Testis (tissue), 2 donors: ENCODE measurements at regions not wholly inside any gene's neighbourhood (a gene's known extent, or its start where the extent isn't known, plus 50 kb on each side); places are given as distances from the start of the nearest gene placed in this dataset.

Experiments used
- DNase-seq: peaks from one replicate; pipeline ENCODE4 v3.0.0-alpha.2; 2019
- H3K27ac ChIP-seq, 2 donors: fragments of 200-600 bp; sonication (generic); one replicate each; pipeline ENCODE4 v1.5.1; 2019
- H3K27me3 ChIP-seq: fragments of 200-600 bp; sonication (generic); one replicate; pipeline ENCODE4 v1.5.1; 2019
- H3K36me3 ChIP-seq: fragments of 200-600 bp; sonication (generic); one replicate; pipeline ENCODE4 v1.5.1; 2017; ENCODE audit warnings: low read depth; ENCODE audit errors: missing control alignments
- H3K4me1 ChIP-seq: fragments of 200-600 bp; sonication (generic); one replicate; pipeline ENCODE4 v1.5.1; 2019
- H3K4me3 ChIP-seq, 2 donors: fragments of 200-600 bp; sonication (generic); one replicate each; pipeline ENCODE4 v1.5.1; 2017 to 2019
- H3K9me3 ChIP-seq: fragments of 200-600 bp; sonication (generic); one replicate; pipeline ENCODE4 v1.5.1; 2017
- POLR2A ChIP-seq: fragments of 450-650 bp; IDR thresholded peaks from one replicate; pipeline ENCODE4 v1.6.1; 2017; ENCODE audit warnings: antibody characterized with exemption, mild to moderate bottlenecking, moderate library complexity
- WGBS, 2 donors: methylation state at CpG; one replicate each; pipeline ENCODE4 v1.1.5; 2018; 5-methylcytosine and 5-hydroxymethylcytosine counted together
- intact Hi-C: fragments of 100-400 bp; cut with DNase I; formaldehyde crosslinking; loops from one replicate; pipeline ENCODE4 v1.15.1; 2023; ENCODE audit warnings: low total_unique reads
- TF ChIP-seq, protein P1 (sequence below), 3 experiments: fragments of 450-650 bp in 2 of 3; fragments of 200-600 bp in 1 of 3; sonication (generic) in 1 of 3; IDR thresholded peaks; one replicate each; pipeline ENCODE4 v1.5.1; 2016 to 2019; ENCODE audit warnings: antibody characterized with exemption in 3 of 3, mild to moderate bottlenecking in 2 of 3, moderate library complexity in 1 of 3

DNA sequence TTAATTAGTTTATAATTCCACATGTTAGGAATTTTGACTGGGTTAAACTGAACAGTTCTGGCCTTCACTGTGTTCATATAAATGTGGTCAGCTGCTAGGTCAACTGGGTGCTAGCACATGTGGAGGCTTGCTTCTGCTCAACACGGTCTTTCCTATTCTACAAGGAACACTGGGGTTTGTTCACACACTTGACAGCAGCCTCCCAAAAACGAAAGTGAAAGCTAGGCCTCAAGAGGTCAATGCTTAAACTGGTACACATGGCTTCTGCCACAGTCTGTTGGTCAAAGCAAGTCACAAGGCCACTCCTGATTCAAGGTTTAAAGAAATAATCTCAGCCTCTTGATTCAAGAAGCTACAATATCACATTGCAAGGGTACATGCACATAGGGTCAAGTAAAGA, 126.5 kb downstream of the QDPR start:
- no peaks in the 10 kb centered on the region for H3K4me1 ChIP-seq
- no peak overlapping the region for H3K4me3 ChIP-seq
- WGBS, 2 donors, result 42 to 51% methylated on average over 2 of the region's 2 CpGs
- H3K27me3 ChIP-seq, result no peaks in the 10 kb centered on the region
- H3K27ac ChIP-seq, result no peak overlapping the region
- no peaks in the 10 kb centered on the region for H3K36me3 ChIP-seq
- intact Hi-C loops, result no loop called here
- no peak for DNase-seq
- no peaks in the 10 kb centered on the region for H3K9me3 ChIP-seq
- TF ChIP-seq POLR2A, result no peak
- TF ChIP-seq, protein P1, sequence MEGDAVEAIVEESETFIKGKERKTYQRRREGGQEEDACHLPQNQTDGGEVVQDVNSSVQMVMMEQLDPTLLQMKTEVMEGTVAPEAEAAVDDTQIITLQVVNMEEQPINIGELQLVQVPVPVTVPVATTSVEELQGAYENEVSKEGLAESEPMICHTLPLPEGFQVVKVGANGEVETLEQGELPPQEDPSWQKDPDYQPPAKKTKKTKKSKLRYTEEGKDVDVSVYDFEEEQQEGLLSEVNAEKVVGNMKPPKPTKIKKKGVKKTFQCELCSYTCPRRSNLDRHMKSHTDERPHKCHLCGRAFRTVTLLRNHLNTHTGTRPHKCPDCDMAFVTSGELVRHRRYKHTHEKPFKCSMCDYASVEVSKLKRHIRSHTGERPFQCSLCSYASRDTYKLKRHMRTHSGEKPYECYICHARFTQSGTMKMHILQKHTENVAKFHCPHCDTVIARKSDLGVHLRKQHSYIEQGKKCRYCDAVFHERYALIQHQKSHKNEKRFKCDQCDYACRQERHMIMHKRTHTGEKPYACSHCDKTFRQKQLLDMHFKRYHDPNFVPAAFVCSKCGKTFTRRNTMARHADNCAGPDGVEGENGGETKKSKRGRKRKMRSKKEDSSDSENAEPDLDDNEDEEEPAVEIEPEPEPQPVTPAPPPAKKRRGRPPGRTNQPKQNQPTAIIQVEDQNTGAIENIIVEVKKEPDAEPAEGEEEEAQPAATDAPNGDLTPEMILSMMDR (IDR thresholded peaks at IDR 0.05), result no peak

DNA sequence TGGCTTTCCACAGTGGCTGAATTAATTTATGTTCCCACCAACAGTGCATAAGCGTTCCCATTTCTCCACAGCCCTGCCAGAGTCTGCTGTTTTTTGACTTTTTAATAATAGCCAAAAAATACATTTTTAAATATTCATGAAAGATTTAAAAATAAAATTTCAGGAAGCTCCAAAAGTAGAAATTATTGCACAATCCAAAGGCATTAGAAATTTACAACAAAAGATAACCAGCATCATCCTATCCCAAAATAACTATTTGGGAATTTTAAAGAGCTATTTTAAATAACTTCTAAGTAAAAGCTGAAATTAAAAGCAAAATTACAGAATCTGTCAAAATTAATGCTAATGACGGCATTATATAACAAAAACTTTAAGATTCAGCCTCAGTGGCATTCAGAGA, 131.5 kb downstream of the QDPR start:
- no peaks in the 10 kb centered on the region for H3K4me1 ChIP-seq
- no peak overlapping the region for H3K27ac ChIP-seq
- WGBS, 2 donors, result 67 to 87% methylated on average over 2 of the region's 2 CpGs
- no peaks in the 10 kb centered on the region for H3K36me3 ChIP-seq
- no peak overlapping the region for H3K4me3 ChIP-seq
- no peaks in the 10 kb centered on the region for H3K9me3 ChIP-seq
- no peaks in the 10 kb centered on the region for H3K27me3 ChIP-seq
- no peak for DNase-seq
- TF ChIP-seq, protein P1 (IDR thresholded peaks at IDR 0.05), result no peak
- TF ChIP-seq POLR2A, result no peak
- intact Hi-C loops, result no loop called here

DNA sequence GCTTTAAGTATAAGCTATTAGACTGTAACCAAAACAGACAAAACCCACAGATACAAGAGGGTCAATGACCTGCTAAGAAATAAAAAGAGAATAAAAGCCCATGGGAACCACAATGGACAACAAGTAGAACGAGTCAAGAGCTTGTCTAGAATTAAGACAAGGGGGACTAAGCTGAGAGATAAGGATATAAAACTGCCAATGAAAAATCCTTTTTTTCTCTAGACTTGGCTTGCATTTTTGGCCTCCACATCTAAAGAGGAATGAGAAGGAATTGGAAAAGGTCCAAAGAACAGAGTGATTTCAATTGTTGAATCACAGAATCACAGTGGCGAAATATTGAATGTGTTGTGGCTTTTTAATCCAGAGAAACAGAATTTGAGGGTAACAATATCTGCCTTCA, 135.7 kb downstream of the QDPR start:
- Histone ChIP-seq H3K4me3 (no peak overlapping the region), H3K36me3 (no peaks in the 10 kb centered on the region), H3K4me1 (no peaks in the 10 kb centered on the region), H3K27ac (no peak overlapping the region), H3K27me3 (no peaks in the 10 kb centered on the region), H3K9me3 (no peaks in the 10 kb centered on the region)
- no peak for TF ChIP-seq POLR2A
- TF ChIP-seq, protein P1 (IDR thresholded peaks at IDR 0.05), result no peak
- intact Hi-C loops, result no loop called here
- DNase-seq, result no peak
- WGBS, 2 donors, result 35 to 70% methylated on average over 2 of the region's 2 CpGs

DNA sequence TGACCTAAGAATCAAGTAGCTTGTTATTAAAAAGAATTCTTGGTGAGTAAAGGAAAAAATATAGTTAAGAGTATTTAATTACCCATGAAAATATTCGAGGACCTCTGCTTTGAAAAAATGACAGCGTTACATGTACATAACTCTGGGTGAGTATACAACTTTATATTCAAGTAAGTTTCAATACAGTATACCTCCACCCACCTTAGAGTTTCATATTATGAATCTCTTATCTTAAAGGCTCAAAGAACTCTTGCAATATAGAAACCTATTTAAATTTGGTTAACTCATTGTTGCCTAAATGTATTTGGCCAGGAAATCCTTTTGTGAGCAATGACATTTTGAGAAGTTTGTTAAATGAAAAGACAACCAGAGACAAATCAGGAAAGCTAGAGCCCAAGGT, 138.2 kb downstream of the QDPR start:
- Histone ChIP-seq H3K27me3 (no peaks in the 10 kb centered on the region), H3K9me3 (no peaks in the 10 kb centered on the region), H3K4me3 (no peak overlapping the region), H3K27ac (no peak overlapping the region), H3K36me3 (no peaks in the 10 kb centered on the region), H3K4me1 (no peaks in the 10 kb centered on the region)
- 90 to 94% methylated on average over 2 of the region's 2 CpGs for WGBS, 2 donors
- intact Hi-C loops, result no loop called here
- TF ChIP-seq, protein P1 (IDR thresholded peaks at IDR 0.05), result no peak
- TF ChIP-seq POLR2A, result no peak
- DNase-seq, result no peak

DNA sequence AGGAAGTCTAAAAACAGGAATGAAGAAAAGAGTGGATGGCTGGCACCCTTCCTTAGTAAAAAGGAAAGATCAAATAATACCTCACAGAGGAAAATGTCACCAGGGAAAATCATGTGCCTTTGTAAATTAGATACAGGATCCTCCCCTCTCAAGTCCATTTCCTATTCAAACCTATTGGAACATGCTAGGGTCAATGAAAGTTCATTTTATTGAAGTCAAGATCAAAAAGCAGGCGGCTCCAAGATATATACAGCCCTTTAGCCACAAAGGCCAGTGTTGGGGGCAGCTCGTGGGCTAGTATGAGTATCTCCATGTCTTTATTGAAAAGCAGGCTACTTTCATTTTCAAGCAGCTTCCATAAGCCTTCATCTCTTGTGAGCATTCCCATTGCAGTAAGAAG, 141.1 kb downstream of the QDPR start:
- Histone ChIP-seq H3K27me3 (no peaks in the 10 kb centered on the region), H3K27ac (no peak overlapping the region), H3K4me1 (no peaks in the 10 kb centered on the region), H3K36me3 (no peaks in the 10 kb centered on the region), H3K4me3 (no peak overlapping the region), H3K9me3 (no peaks in the 10 kb centered on the region)
- TF ChIP-seq, protein P1 (IDR thresholded peaks at IDR 0.05), result no peak
- TF ChIP-seq POLR2A, result no peak
- 65 to 69% methylated on average over 2 of the region's 2 CpGs for WGBS, 2 donors
- DNase-seq, result no peak
- intact Hi-C loops, result no loop called here
